Erythroblast (primary cell): ENCODE measurements at regions not wholly inside any gene's neighbourhood (a gene's known extent, or its start where the extent isn't known, plus 50 kb on each side); places are given as distances from the start of the nearest gene placed in this dataset.

ENCODE experiments used
- GATA1 ChIP-seq: IDR thresholded peaks from 2 replicates; pipeline ENCODE4 v1.6.1; 2011; ENCODE audit warnings: low read depth, mild to moderate bottlenecking, control low read depth, low read length, moderate library complexity
- POLR2A ChIP-seq: IDR thresholded peaks from 2 replicates; pipeline ENCODE4 v1.6.1; 2011; ENCODE audit warnings: mild to moderate bottlenecking, low read length

DNA sequence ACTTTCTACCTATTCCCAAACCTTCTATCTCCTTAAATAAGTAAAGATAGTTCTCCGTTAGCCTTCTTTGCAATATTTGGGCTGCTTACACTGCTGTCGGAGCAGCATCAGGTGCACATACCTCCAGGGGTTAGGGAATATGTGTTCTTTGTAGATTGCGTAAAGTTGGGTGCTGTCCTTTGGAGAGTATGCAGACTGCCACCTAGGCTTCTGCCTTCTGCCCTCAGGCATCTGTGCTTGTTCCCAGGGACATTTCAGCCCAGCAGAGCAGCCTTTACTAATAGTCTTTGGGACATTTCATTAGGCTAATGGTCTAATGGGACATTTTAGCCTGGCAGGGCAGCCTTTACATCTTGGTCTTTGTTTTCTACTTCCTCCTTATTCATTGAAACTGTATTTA lies 260.6 kb downstream of the TPBG start:
- TF ChIP-seq GATA1 (no peak), POLR2A (no peak)
